ENCODE measurements at regions not wholly inside any gene's neighbourhood (a gene's known extent, or its start where the extent isn't known, plus 50 kb on each side); places are given as distances from the start of the nearest gene placed in this dataset.

DNA sequence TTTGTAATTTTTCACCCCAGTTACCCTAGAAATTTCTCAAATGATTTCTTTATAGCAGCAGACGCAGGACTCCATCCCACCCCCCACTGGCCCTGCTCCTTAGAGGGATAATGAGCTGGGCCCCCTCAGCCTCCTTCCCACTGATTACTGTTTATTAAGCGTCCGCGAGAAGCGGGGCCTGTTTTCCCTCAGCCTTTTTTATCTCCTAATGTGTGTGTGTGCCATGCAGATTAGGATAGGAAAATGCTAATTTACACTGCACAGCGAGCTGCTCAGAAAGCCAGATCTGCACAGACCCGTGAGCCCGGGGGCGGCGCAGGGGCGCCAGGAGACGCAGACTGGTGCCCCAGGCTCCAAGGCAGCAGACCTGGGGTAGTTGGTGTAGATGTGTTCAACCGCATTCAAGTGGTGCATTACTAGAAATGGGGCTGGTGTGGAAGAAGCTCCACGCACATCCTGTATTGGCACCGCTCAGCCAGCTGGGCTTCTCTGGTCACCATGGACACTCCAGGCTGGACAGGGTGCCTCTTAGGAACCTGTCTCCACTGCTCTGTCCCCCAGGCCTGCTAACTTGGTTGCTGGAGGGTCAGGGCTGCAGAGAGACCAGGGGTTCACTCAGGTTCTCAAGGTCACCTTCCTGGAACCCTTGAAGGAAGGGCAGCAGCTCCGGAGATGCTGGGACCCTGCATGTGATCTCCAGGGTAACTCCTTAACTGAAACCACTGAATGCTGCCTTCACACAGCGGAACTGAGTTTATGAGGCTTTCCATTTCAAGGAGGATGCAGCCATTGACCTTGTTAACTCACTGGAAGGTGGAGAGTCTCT lies 256.3 kb downstream of the ERMARD start:
- Histone ChIP-seq H4K20me1 (ENCODE audit: insufficient read depth, low read length) (no peaks in the 10 kb centered on the region), H3K9me3 (ENCODE audit: insufficient read depth, low read length, severe bottlenecking) (peaks cover 20% of the 10 kb centered on the region), H3K27me3 (ENCODE audit: insufficient read depth, low read length, poor library complexity) (peaks cover 7% of the 10 kb centered on the region), H3K27ac (ENCODE audit: low read length) (no peak overlapping the region), H3K4me1 (ENCODE audit: insufficient read depth, low read length) (no peaks in the 10 kb centered on the region), H2AFZ (ENCODE audit: low read depth, low read length) (no peak overlapping the region), H3K36me3 (ENCODE audit: insufficient read depth, low read length) (no peaks in the 10 kb centered on the region), H3K79me2 (ENCODE audit: insufficient read depth, low read length) (no peaks in the 10 kb centered on the region), H3K4me3 (ENCODE audit: low read depth in 1 of 2, low read length in 2 of 2) (no peak overlapping the region), H3K9ac (ENCODE audit: low read depth, low read length) (no peak overlapping the region), H3K4me2 (ENCODE audit: insufficient read depth, low read length) (no peak overlapping the region)
- no peak for ATAC-seq (ENCODE audit: insufficient read depth, low read depth)
- no peak for TF ChIP-seq EZH2 (IDR thresholded peaks at IDR 0.05; ENCODE audit: borderline replicate concordance, low read depth, low read length, severe bottlenecking)
- TF ChIP-seq, protein P1, sequence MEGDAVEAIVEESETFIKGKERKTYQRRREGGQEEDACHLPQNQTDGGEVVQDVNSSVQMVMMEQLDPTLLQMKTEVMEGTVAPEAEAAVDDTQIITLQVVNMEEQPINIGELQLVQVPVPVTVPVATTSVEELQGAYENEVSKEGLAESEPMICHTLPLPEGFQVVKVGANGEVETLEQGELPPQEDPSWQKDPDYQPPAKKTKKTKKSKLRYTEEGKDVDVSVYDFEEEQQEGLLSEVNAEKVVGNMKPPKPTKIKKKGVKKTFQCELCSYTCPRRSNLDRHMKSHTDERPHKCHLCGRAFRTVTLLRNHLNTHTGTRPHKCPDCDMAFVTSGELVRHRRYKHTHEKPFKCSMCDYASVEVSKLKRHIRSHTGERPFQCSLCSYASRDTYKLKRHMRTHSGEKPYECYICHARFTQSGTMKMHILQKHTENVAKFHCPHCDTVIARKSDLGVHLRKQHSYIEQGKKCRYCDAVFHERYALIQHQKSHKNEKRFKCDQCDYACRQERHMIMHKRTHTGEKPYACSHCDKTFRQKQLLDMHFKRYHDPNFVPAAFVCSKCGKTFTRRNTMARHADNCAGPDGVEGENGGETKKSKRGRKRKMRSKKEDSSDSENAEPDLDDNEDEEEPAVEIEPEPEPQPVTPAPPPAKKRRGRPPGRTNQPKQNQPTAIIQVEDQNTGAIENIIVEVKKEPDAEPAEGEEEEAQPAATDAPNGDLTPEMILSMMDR (IDR thresholded peaks at IDR 0.05; ENCODE audit: borderline replicate concordance, extremely low read depth, low read length, poor library complexity, severe bottlenecking), result no peak
- no peak for DNase-seq

DNA sequence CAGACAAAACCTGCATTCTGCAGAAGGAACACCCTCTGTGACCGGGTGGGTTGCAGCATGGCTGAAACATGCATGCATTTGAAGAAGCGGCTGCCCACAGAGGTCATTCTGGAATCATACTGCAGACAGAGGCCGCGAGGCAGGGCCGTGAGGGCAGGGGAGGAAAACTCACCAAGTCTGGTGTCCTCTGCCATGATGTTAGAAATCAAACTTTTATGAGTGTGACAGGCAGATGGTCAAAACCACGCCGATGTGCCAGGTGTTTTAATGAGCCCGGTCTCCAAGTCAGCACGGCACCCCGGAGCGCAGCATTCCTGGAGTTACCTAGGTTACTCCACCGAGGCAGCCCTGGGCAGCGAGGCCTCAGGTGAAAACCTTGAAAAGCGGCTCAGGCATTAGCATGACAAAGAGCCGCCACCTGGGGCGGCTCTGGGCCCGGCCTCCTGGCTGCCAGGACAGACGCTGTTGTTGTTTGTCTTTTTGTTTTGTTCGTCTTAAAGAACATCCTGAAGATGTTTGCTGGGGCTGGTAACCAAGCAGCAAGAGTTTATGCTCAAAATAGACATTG lies 255.6 kb downstream of the ERMARD start:
- peaks cover under 1% of the 10 kb centered on the region for H3K27me3 ChIP-seq (ENCODE audit: insufficient read depth, low read length, poor library complexity)
- no peak overlapping the region for H3K9ac ChIP-seq (ENCODE audit: low read depth, low read length)
- no peaks in the 10 kb centered on the region for H3K36me3 ChIP-seq (ENCODE audit: insufficient read depth, low read length)
- H2AFZ ChIP-seq (ENCODE audit: low read depth, low read length), result no peak overlapping the region
- no peak overlapping the region for H3K4me3 ChIP-seq (ENCODE audit: low read depth in 1 of 2, low read length in 2 of 2)
- H3K9me3 ChIP-seq (ENCODE audit: insufficient read depth, low read length, severe bottlenecking), result peaks cover 20% of the 10 kb centered on the region
- H3K27ac ChIP-seq (ENCODE audit: low read length), result no peak overlapping the region
- DNase-seq (no peak), ATAC-seq (ENCODE audit: insufficient read depth, low read depth) (no peak)
- H4K20me1 ChIP-seq (ENCODE audit: insufficient read depth, low read length), result no peaks in the 10 kb centered on the region
- TF ChIP-seq, protein P1 (IDR thresholded peaks at IDR 0.05; ENCODE audit: borderline replicate concordance, extremely low read depth, low read length, poor library complexity, severe bottlenecking), result no peak
- TF ChIP-seq EZH2 (IDR thresholded peaks at IDR 0.05; ENCODE audit: borderline replicate concordance, low read depth, low read length, severe bottlenecking), result no peak
- no peak overlapping the region for H3K4me2 ChIP-seq (ENCODE audit: insufficient read depth, low read length)
- H3K4me1 ChIP-seq (ENCODE audit: insufficient read depth, low read length), result no peaks in the 10 kb centered on the region
- no peaks in the 10 kb centered on the region for H3K79me2 ChIP-seq (ENCODE audit: insufficient read depth, low read length)

DNA sequence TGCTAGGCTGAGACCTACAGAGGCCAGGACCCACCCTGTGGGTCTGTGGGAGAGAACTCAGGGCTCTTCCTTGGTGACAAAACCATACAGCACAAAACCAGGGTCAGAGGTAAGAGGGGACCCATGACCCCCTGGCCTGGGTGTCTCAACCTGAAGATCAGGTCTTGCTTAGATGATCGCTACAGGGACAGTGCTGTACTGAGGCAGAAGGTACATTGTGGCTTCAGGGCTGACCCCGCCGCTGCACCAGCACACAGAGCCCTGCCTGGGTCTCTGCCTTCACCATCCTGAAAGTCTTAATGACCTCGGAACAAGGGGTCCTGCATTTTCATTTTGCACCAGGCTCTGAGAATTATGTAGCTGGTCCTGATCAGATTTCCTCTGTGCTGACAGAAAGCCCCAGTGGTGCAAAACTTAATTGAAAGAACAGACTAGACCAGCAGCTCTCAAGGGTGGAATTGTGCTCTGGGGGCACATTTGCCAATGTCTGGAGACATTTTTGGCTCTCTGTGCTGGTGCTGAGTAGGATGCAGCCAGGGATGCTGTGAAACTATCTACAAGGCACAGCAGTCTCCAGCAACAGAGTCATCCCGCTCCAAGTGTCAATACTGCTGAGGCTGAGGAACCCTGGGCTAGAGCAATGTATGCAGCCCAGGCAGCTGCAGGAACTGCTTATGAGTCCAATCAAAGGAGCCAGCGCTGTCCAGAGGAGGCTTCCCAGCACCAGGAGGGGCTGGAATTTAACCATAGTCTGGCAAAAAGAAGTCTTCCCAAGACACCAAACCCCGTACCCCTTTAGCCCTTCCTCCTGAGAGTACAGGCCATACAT lies 254.9 kb downstream of the ERMARD start:
- Histone ChIP-seq H3K27me3 (ENCODE audit: insufficient read depth, low read length, poor library complexity) (no peaks in the 10 kb centered on the region), H3K27ac (ENCODE audit: low read length) (no peak overlapping the region), H3K36me3 (ENCODE audit: insufficient read depth, low read length) (no peaks in the 10 kb centered on the region), H2AFZ (ENCODE audit: low read depth, low read length) (no peak overlapping the region), H3K9ac (ENCODE audit: low read depth, low read length) (no peak overlapping the region), H3K4me3 (ENCODE audit: low read depth in 1 of 2, low read length in 2 of 2) (no peak overlapping the region), H3K9me3 (ENCODE audit: insufficient read depth, low read length, severe bottlenecking) (peaks cover 20% of the 10 kb centered on the region), H4K20me1 (ENCODE audit: insufficient read depth, low read length) (no peaks in the 10 kb centered on the region), H3K4me2 (ENCODE audit: insufficient read depth, low read length) (no peak overlapping the region), H3K79me2 (ENCODE audit: insufficient read depth, low read length) (no peaks in the 10 kb centered on the region), H3K4me1 (ENCODE audit: insufficient read depth, low read length) (no peaks in the 10 kb centered on the region)
- TF ChIP-seq, protein P1 (IDR thresholded peaks at IDR 0.05; ENCODE audit: borderline replicate concordance, extremely low read depth, low read length, poor library complexity, severe bottlenecking), result no peak
- TF ChIP-seq EZH2 (IDR thresholded peaks at IDR 0.05; ENCODE audit: borderline replicate concordance, low read depth, low read length, severe bottlenecking), result no peak
- ATAC-seq (ENCODE audit: insufficient read depth, low read depth) (no peak), DNase-seq (no peak)

Measured in DND-41 (cell line).